ENCODE measurements at regions not wholly inside any gene's neighbourhood (a gene's known extent, or its start where the extent isn't known, plus 50 kb on each side); places are given as distances from the start of the nearest gene placed in this dataset.
A peak's percentile ranks its signal among the peaks of the same experiment; 100 is the strongest.

GRCh38 chr11:15586741-15587473 is 472.2 kb downstream of the INSC start:
- no peak for DNase-seq

- no peak for DNase-seq
Measured at GRCh38 chr11:15589070-15589626, 474.4 kb downstream of the INSC start.

GRCh38 chr11:15590132-15590531 is 475.4 kb downstream of the INSC start:
- DNase-seq: no peak

DNA sequence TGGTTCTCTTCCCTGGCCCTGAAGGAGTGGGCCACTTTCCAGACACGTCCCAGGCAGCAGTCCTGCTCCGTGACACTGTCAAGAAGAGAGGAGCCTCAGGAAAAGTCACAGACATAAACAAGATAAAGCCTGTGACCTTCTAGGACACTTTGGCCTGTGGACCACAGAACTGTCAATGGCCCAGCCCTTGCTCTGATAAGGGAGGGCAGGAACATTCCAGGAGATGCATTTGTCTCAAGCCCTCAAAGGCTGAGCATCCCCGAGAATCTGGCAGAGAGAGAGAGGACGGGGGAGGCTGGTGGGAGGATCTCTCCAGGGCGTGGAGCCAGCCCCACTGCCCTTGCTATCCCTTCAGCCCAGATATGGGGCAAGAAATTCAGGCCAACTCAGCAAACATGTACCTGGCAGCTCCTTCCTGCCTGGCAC is 476.4 kb downstream of the INSC start:
- no peak for DNase-seq

GRCh38 chr11:15594607-15595006 is 479.9 kb downstream of the INSC start:
- no peak for DNase-seq

DNA sequence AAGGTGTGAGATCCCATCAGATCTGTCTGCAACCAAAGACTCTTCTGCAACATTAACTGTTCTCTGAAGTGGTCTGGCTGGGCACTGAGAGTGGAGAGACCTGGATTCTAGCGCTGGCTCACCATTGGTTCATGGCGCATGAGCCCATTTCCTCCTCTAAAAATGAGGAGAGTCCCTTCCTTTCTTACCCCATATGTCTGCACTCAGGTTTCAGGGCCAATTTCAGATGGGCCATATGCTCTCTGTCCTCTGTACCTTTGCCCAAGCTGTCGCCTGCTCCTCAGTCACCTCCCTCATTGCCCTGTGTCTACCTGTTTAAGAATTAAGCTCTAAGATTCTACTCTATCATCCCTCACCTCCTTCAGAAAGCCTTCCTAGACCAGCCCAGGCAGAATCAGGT is 484.7 kb downstream of the INSC start:
- DNase-seq: peak in 1 of 2 experiments; percentile 49

DNA sequence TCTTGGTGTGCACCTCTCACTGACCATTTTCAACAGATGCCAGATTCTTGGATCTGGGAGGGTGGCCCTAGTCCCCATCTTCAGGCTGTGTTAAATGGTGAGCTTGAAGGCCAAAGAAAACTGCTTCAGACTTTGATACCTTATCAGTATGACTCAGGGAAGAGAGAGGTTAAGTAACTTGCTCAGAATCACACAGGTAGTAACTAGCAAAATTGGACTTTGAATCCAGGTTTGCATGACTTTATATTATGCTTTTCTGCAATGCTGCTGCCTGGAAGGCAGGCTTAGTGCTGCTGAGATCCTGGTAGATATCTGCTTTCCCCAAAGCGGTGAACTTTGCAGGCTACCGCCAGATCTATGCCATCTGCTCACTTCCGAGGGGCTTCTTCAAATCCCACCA is 487.3 kb downstream of the INSC start:
- no peak for DNase-seq

- DNase-seq: no peak
Measured at GRCh38 chr11:15602785-15603567, 488.3 kb downstream of the INSC start.

DNA sequence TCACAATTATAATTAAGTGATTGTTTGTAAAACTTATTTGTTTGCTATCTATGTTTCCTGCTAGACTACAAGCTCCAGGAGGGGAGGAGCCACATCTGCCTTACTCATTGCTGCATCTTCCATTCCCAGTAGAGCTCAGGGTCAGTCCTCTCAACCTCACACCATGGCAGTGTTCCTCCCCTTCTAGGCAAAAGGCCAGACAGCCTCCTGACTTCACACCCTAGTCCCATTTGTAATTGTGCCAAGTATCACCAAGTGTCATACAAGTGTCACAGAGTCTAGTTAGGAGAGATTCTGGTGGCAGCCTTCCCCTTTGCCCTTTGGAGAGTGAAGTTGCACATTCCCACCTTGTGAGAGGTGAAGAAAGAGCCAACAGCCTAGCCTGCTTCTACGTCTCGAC is 490.4 kb downstream of the INSC start:
- DNase-seq: no peak

DNA sequence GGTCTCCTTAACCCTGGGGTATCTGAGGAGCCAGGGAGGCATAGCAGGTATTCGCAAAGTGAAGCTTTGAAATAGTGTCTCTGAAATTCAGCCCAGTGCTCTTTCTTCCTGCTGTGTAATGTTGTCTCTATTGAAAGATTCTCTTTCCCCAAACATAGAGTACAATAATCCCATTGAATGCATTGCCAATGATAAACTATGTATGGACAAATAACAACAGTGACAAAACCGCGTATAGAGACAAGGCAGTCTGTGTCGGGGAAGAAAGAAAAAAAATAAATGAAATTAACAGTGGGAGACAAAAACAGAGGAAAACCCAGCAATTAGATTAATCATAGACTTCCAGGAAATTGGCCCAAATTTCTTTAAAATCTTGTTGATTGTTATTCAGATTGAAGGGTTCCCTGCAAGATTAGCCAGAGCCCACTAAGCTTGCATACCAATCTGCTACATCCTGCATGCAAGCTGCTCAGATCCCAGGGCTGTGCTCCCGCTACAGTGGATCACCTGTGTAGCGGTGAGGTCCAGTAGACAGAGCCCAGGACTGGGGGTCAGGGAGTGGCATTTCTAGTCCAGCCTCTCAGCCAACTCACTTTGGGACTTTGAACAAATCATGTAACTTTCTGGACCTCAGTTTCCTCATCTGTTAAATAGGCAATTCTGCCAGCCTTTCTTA is 492.8 kb downstream of the INSC start:
- no peak for DNase-seq

DNA sequence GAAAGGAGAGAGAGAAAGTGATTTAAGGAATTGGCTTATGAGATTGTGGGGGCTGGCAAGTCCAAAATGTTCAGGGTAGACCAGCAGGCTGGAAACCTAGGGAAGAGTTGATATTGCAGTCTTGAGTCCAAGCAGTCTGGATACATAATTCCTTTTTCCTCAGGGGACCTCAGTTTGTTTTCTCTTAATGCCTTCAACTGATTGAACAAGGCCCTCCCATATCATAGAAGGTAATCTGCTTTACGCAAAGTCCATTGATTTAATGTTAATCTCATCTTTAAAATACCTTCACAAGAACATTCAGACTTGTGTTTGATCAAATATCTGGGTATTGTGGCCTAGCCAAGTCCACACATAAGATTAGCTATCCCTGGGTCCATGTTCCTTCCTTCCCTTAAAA is 494.7 kb downstream of the INSC start:
- DNase-seq: no peak

DNA sequence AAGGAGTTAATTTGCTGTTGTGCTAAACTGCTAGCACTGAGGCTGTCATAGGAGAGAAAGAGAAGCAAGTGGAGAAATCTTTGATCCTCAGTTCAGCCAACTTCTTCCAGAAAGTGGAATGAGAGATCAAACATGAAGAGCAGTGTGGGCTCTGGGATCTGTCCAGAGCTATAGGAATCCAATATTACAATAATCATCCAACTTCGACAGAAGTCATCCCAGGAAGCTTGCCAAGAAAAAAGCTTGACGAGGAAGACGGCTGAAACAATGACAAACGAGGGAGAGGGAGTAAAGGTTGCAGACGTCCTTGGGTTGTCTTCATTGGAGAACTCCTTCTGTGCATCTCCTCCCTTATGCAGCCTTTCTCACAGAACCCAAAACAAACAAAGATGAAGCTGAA is 496.2 kb downstream of the INSC start:
- no peak for DNase-seq

DNA sequence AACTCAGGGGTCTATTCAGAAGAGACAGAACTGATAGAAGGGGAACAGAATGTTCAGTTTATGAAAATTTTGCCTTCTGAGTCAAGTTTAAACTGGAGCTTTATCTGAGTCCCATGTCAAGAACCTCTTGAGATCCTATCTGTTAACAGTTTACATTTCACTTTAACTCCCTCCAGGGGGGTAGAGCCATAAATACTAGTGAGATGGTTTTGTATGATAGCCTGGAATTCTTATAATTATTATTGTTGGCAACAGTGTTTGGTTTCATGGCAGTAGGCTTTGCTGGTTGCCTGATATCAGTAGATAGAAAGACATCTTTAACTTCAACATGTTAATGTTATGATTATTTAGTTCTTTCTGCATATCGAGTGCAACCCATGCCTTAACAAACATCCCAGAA is 498.5 kb downstream of the INSC start:
- no peak for DNase-seq

- DNase-seq: no peak
Measured at GRCh38 chr11:15613789-15614188, 499.1 kb downstream of the INSC start.

DNA sequence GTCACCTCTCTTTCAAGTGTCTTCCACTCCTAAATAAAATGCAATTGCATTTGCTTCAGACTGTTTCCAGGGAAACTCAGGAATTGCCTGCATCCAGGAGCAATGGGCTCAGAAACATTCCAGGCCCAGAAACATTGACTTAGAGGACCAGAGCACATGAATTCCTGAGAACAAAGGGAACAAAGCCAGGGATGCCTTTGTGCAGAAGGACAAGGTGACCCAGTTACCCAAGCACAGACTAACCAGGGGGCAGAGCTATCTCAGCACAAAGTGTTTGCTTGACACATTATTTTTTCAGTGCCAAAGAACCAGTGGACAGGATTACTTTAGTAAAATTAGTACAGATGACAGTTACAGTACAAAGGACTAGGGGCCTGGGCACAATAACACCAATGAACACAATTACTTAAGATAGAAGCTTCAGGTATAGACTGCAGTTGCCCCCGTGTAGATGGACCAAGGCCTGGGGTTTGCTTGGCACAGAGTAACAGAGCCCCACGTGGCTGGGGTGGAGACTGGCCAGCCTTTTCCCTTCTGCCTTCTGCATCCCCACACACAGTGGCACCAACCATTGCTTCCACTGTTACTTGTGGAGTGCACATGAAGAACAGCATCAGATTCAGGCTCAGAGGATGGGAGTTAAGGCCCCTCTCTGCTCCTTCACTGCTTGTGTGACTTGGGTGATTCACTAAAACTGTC is 500.8 kb downstream of the INSC start:
- peak; percentile 53 to 65 for DNase-seq

DNA sequence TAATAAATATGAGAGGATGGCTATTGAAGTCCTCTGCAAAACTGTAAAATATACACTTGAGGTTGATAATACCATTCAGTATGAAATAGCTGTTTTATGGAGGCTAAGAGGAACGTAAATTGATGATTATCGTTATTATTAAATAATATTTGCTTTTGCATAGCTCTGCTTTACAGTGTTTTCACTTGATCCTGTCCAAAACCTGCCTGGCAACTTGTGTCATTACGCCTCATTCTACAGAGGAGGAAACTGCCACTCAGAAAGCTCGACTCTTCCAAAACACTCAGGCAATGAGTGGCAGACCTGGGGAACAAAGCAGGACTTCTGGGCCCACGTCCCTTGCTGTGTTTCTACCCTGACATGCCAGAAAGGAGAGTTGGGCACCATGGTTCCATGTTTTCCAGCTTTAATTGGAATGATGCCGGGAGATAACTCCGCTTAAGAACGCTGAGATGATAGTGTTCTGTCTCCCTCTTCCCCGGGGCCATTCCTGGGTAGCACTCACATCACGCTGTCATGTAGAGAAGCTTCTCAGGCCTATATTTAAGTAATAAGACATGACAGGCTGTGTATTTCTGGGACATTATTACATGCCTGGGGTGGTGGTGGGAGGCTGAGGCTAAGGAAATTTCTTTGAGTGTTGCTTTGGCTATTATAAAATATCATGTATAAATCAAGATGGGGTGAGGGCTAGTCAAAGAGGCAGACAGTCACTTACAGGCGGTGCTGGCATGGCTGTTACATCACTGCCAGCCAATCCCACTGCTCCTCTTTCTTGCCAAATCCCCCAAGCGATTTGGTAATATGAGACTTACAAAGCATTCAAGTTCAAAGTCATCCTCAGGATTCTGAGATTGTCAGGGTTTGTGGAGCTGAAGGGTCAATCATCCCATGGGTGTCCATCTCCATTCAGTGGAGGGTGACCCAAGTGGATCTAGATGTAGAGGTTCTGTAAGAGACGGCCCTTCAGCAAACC is 501.7 kb downstream of the INSC start:
- no peak for DNase-seq

GRCh38 chr11:15617126-15617525 is 502.4 kb downstream of the INSC start:
- no peak for DNase-seq

- no peak for DNase-seq
Measured at GRCh38 chr11:15618583-15619032, 503.9 kb downstream of the INSC start.

DNA sequence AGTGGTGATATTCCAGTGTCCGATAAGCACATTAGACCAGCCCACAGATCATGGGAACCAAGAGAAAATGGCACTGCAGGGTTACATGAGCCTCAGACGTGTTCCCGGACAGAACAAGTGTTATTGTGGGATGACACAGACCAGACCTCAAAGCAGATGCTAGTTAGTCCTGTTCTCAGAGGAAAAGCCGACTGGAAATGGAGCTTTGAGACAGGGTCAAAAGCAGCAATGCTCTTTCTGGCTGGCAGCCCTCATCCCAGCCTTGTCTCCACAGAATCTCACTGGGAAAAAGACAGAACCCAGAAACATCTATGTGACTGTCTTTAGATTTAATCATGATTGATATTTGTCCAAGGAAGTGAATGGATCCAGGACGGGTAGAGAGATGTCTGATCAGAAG is 506.8 kb downstream of the INSC start:
- no peak for DNase-seq

- no peak for DNase-seq
Measured at GRCh38 chr11:15622231-15622890, 507.6 kb downstream of the INSC start.

- no peak for DNase-seq
Measured at GRCh38 chr11:15624701-15625100, 510.0 kb downstream of the INSC start.

Data from cerebellar nuclear complex (tissue), 1 donor.